Limb (tissue), 2 donors: ENCODE measurements at regions not wholly inside any gene's neighbourhood (a gene's known extent, or its start where the extent isn't known, plus 50 kb on each side); places are given as distances from the start of the nearest gene placed in this dataset.

Experiments
- DNase-seq, 2 donors: peaks; one replicate each; pipeline ENCODE4 v3.0.0-alpha.2; 2016; ENCODE audit errors: extremely low spot score in 2 of 2

GRCh38 chr16:73322856-73323255, 274.9 kb upstream of the ZFHX3 start:
- DNase-seq: no peak

- peak in 1 of 2 donors; percentile 30 for DNase-seq
Measured at GRCh38 chr16:73321853-73322252, 273.9 kb upstream of the ZFHX3 start.

GRCh38 chr16:73319737-73320136, 271.8 kb upstream of the ZFHX3 start:
- DNase-seq: peak in 1 of 2 donors; percentile 41

GRCh38 chr16:73319261-73319660, 271.3 kb upstream of the ZFHX3 start:
- DNase-seq: no peak

- DNase-seq: no peak
Measured at GRCh38 chr16:73317321-73317857, 269.5 kb upstream of the ZFHX3 start.

GRCh38 chr16:73315645-73316044, 267.7 kb upstream of the ZFHX3 start:
- DNase-seq: no peak

GRCh38 chr16:73313950-73314349, 266.0 kb upstream of the ZFHX3 start:
- DNase-seq: no peak

GRCh38 chr16:73311857-73312723, 264.2 kb upstream of the ZFHX3 start:
- DNase-seq: no peak

GRCh38 chr16:73308771-73309170, 260.8 kb upstream of the ZFHX3 start:
- no peak for DNase-seq

GRCh38 chr16:73306901-73307413, 259.0 kb upstream of the ZFHX3 start:
- no peak for DNase-seq

- peak in 1 of 2 donors; percentile 57 for DNase-seq
Measured at GRCh38 chr16:73304008-73304774, 256.3 kb upstream of the ZFHX3 start.

- no peak for DNase-seq
Measured at GRCh38 chr16:73302942-73303341, 255.0 kb upstream of the ZFHX3 start.

GRCh38 chr16:73301984-73302383, 254.1 kb upstream of the ZFHX3 start:
- no peak for DNase-seq

- no peak for DNase-seq
Measured at GRCh38 chr16:73299346-73299745, 251.4 kb upstream of the ZFHX3 start.

- DNase-seq: no peak
Measured at GRCh38 chr16:73298562-73298961, 250.6 kb upstream of the ZFHX3 start.

- no peak for DNase-seq
Measured at GRCh38 chr16:73290258-73290657, 242.3 kb upstream of the ZFHX3 start.

GRCh38 chr16:73289232-73289631, 241.3 kb upstream of the ZFHX3 start:
- DNase-seq: no peak

GRCh38 chr16:73288520-73288919, 240.6 kb upstream of the ZFHX3 start:
- no peak for DNase-seq

GRCh38 chr16:73287859-73288405, 240.0 kb upstream of the ZFHX3 start:
- peak in 1 of 2 donors; percentile 32 for DNase-seq

GRCh38 chr16:73286346-73287267, 238.7 kb upstream of the ZFHX3 start:
- peak in 1 of 2 donors; percentile 19 for DNase-seq
